ENCODE measurements at regions not wholly inside any gene's neighbourhood (a gene's known extent, or its start where the extent isn't known, plus 50 kb on each side); places are given as distances from the start of the nearest gene placed in this dataset.

DNA sequence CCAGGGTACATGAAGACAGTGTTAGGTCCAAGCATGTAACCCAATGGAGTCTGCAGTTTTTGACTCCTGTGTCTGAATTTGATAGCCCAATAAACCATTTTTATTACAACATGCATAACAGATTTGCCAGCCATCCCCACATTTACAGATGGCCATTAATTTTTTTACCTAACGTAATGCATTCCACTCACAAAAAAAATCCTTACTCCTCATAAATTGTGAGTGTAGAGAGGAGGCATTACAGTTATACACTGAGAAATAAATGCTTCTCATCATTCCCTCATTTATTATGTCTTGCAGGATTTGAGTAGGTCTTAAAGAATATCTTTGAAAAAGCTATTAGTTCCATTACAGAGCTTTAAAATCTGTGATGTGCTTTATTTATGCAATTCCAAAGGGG is 193.8 kb downstream of the CMPK2 start:
- Histone ChIP-seq H3K27ac (no peak overlapping the region), H3K36me3 (no peaks in the 10 kb centered on the region), H3K9me3 (no peaks in the 10 kb centered on the region), H3K4me1 (no peaks in the 10 kb centered on the region), H3K4me3 (no peak overlapping the region), H3K27me3 (no peaks in the 10 kb centered on the region)
- no peak for TF ChIP-seq CTCF (IDR thresholded peaks at IDR 0.05)
- no peak for DNase-seq (ENCODE audit: low spot score in 2 of 2)
- intact Hi-C loops (cut with DNase I) = no loop called here

DNA sequence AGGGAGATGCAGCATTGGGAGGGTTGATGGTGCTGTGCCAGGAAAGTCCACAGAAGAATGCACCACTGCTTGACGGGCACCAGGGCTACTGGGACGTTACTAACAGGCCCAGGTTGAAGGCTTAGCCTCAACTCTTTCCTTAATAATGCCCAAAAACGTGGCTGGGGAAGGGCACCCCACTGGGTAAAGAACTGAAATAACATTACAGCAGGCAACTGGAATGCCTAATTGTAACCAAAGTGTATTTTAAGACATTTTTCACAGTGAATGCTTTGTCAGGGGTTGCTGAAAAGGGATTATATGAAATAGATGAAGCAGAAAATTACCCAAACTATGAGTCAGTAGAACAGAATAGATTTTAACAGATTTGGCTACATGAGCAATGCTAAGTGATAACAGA is 191.3 kb downstream of the CMPK2 start:
- no peak for DNase-seq (ENCODE audit: low spot score in 2 of 2)
- H3K4me3 ChIP-seq = no peak overlapping the region
- H3K27me3 ChIP-seq = no peaks in the 10 kb centered on the region
- H3K4me1 ChIP-seq = no peaks in the 10 kb centered on the region
- no peaks in the 10 kb centered on the region for H3K36me3 ChIP-seq
- intact Hi-C loops (cut with DNase I) = no loop called here
- TF ChIP-seq CTCF (IDR thresholded peaks at IDR 0.05) = no peak
- no peak overlapping the region for H3K27ac ChIP-seq
- no peaks in the 10 kb centered on the region for H3K9me3 ChIP-seq

DNA sequence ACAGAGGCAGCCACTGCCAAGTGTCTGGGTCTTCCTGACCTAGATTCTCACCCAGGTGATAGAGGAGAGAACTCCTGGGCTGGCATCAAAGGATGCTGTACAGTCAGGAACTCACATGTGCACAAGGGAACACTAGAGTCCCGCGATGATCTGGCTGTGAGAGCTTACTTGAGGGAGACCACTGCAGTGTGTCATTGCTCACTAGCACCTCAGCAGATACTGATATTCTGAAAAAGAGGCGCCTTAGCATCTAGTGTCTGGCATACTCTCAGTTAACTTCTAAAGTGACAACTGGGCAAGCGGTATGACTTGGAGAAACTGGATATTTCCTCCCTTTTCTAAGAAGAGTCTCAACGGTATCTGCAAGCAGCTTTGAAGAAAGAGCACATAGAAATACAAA is 189.9 kb downstream of the CMPK2 start:
- H3K27me3 ChIP-seq = no peaks in the 10 kb centered on the region
- H3K27ac ChIP-seq = no peak overlapping the region
- H3K9me3 ChIP-seq = no peaks in the 10 kb centered on the region
- intact Hi-C loops (cut with DNase I) = no loop called here
- no peak for DNase-seq (ENCODE audit: low spot score in 2 of 2)
- H3K36me3 ChIP-seq = no peaks in the 10 kb centered on the region
- TF ChIP-seq CTCF (IDR thresholded peaks at IDR 0.05) = no peak
- no peak overlapping the region for H3K4me3 ChIP-seq
- H3K4me1 ChIP-seq = no peaks in the 10 kb centered on the region

DNA sequence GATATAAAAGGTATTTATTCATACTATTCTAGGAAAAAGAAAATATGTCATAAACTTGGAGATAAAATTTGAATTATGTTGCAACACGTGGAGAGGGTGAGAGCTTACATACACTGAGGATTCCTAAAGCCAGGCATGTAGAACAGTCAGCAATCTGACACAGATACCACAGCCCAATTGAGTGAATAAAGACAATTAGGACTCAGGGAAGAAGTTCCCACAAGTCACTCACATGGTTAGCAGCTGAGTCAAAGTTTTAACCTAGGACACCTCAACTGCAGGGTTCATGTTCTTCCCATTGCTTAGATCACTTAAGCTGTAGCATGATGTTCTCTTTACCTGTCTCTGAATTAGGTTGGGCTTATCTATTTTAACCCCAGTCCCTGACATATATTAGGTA is 189.5 kb downstream of the CMPK2 start:
- intact Hi-C loops (cut with DNase I) = no loop called here
- no peaks in the 10 kb centered on the region for H3K4me1 ChIP-seq
- H3K27me3 ChIP-seq = no peaks in the 10 kb centered on the region
- DNase-seq (ENCODE audit: low spot score in 2 of 2) = no peak
- no peak for TF ChIP-seq CTCF (IDR thresholded peaks at IDR 0.05)
- H3K4me3 ChIP-seq = no peak overlapping the region
- no peaks in the 10 kb centered on the region for H3K36me3 ChIP-seq
- H3K9me3 ChIP-seq = no peaks in the 10 kb centered on the region
- H3K27ac ChIP-seq = no peak overlapping the region

DNA sequence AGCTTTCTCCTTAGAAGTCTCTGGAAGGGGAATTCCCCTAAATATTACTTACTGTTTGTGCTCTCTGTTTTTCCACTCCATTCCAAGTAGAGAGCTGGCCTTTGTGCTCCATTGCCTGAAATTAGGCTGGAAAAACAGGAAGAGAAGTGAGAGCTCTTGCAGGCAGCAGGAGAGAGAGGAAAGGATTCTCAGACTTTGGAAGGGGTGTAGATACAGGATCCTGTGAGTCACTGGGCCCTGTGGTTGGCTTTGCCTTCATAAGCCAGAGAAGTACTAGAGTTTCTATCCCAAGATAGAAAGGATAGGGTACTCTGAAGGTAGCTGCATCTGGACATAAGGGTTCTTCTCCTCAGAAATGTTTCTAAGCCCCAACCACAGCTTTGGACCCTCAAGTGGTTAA is 188.9 kb downstream of the CMPK2 start:
- Histone ChIP-seq H3K4me3 (no peak overlapping the region), H3K9me3 (no peaks in the 10 kb centered on the region), H3K27ac (no peak overlapping the region), H3K27me3 (no peaks in the 10 kb centered on the region), H3K4me1 (no peaks in the 10 kb centered on the region), H3K36me3 (no peaks in the 10 kb centered on the region)
- intact Hi-C loops (cut with DNase I) = no loop called here
- no peak for DNase-seq (ENCODE audit: low spot score in 2 of 2)
- TF ChIP-seq CTCF (IDR thresholded peaks at IDR 0.05) = no peak

DNA sequence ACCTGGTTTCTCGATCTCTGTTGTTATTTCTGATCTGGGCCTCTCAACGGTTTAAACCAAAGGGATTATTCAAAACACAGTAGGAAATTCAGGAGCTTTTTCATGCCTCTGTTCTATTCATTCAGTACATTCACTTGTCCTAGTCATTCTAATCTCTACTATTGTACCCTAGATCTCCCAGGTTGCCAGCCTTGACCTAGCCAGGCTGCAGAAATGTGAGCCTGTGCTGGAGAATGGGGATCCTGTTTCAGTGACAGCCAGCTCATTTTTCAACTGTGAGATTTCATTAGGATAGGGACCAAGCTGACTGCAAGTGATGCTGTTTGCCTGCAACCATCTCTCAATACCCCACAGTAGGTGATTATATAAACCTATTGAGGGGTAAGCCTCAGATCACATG is 186.2 kb downstream of the CMPK2 start:
- intact Hi-C loops (cut with DNase I) = no loop called here
- Histone ChIP-seq H3K27ac (no peak overlapping the region), H3K27me3 (no peaks in the 10 kb centered on the region), H3K4me1 (no peaks in the 10 kb centered on the region), H3K9me3 (no peaks in the 10 kb centered on the region), H3K36me3 (no peaks in the 10 kb centered on the region), H3K4me3 (no peak overlapping the region)
- no peak for TF ChIP-seq CTCF (IDR thresholded peaks at IDR 0.05)
- no peak for DNase-seq (ENCODE audit: low spot score in 2 of 2)
